ENCODE measurements at regions not wholly inside any gene's neighbourhood (a gene's known extent, or its start where the extent isn't known, plus 50 kb on each side); places are given as distances from the start of the nearest gene placed in this dataset.
A peak's percentile ranks its signal among the peaks of the same experiment; 100 is the strongest.
"Not testable (repeated sequence)": the region's sequence is repeated elsewhere in the genome, so short reads cannot be mapped to it uniquely, and the experiment has no call there.

DNA sequence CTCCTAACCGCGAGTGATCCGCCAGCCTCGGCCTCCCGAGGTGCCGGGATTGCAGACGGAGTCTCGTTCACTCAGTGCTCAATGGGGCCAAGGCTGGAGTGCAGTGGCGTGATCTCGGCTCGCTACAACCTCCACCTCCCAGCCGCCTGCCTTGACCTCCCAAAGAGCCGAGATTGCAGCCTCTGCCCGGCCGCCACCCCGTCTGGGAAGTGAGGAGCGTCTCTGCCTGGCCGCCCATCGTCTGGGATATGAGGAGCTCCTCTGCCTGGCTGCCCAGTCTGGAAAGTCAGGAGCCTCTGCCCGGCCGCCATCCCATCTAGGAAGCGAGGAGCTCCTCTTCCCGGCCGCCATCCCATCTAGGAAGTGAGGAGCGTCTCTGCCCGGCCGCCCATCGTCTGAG lies 58.8 kb upstream of the ANKRD30BL start:
- DNase-seq (ENCODE audit: low spot score), result not testable (repeated sequence)

DNA sequence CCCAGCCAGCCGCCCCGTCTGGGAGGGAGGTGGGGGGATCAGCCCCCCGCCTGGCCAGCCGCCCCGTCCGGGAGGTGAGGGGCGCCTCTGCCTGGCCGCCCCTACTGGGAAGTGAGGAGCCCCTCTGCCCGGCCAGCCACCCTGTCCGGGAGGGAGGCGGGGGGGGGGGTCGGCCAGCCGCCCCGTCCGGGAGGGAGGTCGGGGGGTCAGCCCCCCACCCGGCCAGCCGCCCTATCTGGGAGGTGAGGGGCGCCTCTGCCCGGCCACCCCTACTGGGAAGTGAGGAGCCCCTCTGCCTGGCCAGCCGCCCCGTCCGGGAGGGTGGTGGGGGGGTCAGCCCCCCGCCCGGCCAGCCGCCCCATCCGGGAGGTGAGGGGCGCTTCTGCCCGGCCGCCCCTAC lies 60.1 kb upstream of the ANKRD30BL start:
- DNase-seq (ENCODE audit: low spot score), result not testable (repeated sequence)

DNA sequence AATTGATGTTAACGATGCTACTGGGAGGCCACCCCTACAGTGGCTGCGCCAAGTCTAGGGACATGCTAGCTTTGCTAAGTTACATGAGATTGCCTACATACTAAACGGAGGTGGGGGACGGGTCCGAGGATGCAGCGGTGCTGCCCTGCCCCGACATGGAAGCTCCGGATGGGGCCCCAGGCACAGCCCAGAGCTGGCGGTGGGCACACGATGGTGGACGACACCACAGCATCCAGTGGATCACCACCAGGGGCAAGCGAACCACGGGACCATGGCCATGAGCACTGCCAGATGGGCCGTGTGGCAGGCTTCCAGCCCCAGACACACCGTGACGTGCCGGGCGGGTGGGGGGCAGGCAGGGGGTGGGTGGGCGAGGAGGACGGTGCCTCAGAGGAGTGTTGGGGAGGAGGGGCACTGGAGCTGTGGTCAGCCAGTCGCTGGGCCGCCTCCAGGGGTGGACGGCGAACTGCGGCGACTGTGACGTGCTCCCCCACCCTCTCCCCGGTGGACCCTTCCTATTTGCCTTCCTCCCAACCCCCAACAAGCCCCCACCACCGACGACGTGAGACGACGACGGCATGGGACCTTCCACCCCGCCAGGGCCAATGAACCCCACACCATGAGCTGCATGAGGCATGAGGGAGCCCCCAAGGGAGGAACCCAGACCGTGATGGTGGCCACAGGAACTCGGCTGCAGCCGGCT lies 90.6 kb upstream of the ANKRD30BL start:
- no peak for DNase-seq (ENCODE audit: low spot score)

GRCh38 chr2:132252894-132253264 lies 91.1 kb upstream of the ANKRD30BL start:
- DNase-seq (ENCODE audit: low spot score), result no peak

DNA sequence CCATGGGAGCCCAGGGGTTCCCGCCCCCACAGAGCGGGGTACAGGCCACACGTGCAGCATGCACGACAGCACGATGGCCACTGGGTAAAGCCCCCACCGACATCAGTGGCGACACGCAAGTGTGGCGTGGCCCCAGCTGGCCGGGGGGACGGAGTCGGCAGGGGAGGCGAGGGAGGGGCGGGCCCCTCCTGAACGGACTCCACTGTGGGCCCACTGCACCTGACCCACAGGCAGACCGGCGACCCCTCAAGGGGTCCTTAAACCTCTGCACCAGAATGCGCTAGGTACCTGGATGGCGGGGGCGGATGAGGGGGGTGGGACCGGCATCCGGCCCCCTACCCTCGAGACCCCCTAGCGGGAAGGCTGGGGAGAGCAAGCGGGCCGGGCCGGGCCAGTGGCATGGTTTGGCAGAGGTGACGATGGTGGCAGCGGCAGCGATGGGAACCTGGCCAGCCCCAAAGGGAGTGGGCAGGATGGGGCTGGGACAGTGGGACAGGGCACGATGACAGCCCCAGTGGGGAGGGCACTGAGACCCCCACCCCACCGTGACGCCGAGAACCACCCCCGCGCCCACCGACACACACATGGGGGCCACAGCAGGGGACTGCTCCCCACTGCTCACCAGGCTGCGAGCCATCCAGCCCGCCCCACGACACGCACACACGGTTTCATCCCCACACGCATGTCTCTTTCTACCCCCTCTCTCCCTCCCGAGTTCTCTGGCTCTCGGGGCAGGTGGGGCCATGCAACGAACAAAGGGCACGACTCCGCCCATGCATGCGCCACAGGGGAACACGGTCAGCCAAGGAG lies 91.9 kb upstream of the ANKRD30BL start:
- DNase-seq (ENCODE audit: low spot score), result no peak

GRCh38 chr2:132254306-132254919 lies 92.7 kb upstream of the ANKRD30BL start:
- DNase-seq (ENCODE audit: low spot score), result not testable (repeated sequence)

GRCh38 chr2:132255714-132256113 lies 94.0 kb upstream of the ANKRD30BL start:
- no peak for DNase-seq (ENCODE audit: low spot score)

DNA sequence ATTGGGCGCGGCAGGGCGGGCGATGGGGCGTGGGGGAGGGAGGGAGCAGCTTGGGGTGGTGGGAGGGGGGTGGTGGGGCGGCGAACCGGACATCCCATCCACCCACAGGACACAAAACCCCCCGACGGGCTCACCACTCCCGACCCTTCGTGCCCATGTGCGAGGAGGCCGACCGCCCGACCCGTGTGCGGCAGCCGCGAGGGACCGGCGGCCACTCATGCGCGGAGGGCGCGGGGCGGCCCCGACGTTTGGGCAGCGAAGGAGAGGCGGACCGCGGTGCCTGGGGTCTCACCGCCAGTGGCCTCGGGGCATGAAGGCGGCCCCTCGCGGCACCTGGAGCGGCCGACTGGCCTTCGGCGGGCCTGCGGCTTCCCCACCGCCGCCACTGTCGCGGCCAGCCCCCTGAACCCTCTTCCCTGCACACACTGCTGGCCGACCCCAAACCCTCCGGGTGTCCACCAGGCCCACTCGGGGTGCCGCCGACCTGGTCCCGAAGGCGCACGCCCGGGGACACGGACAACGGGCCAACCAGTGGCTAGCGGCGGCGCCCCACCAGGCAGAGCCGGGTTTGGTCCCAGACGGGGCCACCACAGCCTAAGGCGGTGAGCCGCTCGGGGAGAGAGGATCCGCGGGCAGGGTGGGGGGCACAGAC lies 94.6 kb upstream of the ANKRD30BL start:
- DNase-seq (ENCODE audit: low spot score), result no peak

DNA sequence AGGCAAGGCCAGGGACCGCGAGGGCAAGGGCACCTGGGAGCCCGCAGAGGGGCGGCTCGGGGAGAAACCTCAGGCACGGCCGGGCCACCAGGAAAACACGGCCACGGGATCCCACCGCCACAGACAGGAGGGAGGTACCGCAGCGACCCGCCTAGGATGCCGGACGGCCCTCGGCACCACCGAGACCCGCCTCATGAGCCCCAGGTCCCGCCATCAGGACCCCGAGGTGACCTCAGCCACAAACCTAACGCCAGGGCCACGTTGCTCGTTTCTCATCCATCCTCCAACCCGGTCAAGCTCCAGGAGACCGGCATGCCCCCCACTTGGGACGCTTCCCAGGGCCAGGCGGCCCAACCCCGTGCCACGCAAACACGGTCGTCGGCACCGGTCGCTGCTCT lies 95.2 kb upstream of the ANKRD30BL start:
- DNase-seq (ENCODE audit: low spot score), result not testable (repeated sequence)

DNA sequence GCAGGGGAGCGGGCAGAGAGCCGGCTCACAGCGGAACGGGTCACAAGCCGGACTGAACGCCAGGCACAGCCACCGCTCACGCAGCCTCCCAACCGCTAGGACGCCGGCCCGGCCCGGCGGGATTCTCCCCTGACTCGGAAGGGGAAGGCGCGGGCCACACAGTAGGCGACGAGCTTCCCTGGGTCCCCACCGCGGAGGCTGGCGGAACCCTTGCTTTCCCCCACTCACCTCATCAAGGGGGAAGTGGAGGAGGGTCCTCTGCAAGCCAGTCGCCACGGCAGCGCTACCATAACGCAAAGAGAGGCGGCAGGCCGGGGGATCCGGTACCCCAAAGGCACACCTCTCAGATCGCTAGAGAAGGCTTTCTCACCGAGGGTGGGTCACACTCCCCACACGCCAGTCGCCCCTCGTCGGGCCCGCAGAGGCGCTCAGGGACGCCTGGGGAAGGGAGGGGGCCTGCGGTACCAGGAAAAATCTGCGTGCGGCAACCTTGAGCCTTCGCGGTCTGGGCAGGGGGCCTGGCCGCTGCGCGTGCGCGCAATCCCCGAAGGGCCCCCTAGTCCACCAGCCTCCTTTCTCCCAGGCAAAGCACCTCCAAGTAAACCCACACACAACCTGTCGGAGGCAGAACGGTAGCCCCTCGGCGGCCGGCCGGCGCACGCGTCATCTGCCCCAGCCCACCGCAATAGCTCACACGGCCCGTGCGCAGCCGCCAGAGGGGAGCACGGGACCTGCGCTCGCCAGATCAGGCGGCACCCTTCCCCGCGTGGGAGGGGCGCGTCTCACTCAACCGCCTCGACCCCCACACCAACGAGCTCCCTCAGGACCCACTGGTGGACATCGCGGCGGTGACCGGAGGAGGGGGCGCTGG lies 95.8 kb upstream of the ANKRD30BL start:
- DNase-seq (ENCODE audit: low spot score), result not testable (repeated sequence)

DNA sequence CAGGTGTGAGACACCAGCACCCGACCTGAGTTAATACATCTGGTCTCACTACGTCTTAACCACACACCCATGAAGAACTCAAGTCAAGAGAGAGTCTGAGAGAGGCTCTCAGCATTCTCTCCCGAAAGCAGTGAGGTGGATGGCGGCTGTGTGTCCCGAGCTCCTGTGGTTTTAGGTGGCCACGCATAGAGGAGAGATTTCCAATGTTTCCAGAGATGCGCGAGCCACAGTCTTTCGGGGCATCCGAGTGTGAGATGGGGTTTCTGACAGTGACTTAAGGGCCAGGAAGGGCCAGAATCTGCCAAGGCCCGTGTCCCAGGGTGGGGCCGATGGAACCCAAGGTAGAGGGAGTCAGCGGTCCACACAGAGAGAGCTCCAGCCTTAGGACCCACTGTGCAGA lies 97.5 kb upstream of the ANKRD30BL start:
- DNase-seq (ENCODE audit: low spot score), result not testable (repeated sequence)

DNA sequence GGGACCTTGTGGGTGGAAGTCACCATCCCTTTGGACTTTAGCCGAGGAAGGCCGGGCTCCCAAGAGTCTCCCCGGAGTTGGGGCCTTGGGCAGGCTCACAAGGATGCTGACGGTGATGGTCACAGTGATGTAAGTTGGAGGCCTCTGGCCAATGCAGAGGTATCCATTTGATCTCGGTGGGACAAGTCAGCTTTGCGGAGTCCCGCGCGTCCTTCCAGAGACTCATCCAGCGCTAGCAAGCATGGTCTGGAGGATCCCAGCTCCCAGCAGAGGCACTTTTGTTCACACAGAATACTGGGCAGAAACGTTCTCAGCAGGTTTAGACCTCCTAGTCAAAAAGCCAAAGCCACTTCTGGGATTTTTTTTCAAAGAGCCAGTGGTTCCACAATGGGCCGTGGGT lies 103.8 kb upstream of the ANKRD30BL start:
- DNase-seq (ENCODE audit: low spot score), result not testable (repeated sequence)

DNA sequence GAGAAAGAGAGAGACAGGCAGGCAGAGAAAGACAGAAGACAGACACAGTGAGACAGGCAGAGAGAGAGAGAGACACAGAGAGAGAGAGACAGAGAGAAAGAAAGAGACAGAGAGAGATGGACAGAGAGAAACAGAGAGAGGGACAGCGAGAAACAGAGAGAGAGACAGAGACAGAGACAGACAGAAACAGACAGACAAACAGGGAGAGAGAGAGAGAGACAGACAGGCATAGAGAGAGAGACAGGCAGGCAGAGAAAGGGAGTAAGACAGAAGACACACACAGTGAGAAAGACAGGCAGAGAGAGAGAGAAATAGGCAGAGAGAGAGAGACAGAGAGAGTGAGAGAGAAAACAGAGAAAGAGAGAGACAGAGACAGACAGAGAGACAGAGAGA lies 105.3 kb upstream of the ANKRD30BL start:
- no peak for DNase-seq (ENCODE audit: low spot score)

DNA sequence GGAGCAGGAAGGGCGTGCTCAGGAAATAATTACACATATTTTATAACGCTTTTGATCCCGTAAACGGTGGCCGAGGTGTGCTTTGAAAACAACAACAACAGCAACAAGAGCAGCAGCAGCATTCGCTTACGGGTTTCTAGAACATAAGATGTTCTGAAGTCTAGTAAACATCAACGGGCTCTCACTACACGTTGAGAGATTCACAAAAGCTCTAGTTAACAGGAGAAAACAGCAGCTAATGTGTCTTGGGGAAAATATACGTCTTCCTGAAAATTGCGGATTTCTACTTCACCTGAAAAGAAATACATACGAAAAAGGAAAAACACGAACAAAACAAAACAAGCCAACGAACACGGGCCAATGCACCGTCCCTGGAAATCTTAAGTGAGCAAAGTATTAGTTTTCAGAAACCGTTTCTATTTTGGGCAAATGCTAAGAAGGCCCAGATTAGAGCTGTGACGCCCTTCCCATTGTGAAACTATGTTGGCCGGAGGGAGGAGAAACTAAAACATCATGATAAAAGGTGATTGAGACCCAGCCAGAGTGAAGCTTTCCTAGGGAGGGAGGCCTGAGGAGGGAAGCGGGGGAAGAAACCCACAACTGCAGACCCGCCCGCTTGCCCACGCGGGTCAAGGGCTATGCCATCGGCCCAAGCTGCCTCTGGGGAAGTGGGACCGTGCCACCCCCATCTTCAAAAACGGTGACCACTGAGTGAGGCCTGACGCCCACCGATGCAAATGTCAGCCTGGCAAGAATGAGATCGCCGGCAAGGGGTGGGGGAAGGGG lies 105.9 kb upstream of the ANKRD30BL start:
- DNase-seq (ENCODE audit: low spot score), result not testable (repeated sequence)

DNA sequence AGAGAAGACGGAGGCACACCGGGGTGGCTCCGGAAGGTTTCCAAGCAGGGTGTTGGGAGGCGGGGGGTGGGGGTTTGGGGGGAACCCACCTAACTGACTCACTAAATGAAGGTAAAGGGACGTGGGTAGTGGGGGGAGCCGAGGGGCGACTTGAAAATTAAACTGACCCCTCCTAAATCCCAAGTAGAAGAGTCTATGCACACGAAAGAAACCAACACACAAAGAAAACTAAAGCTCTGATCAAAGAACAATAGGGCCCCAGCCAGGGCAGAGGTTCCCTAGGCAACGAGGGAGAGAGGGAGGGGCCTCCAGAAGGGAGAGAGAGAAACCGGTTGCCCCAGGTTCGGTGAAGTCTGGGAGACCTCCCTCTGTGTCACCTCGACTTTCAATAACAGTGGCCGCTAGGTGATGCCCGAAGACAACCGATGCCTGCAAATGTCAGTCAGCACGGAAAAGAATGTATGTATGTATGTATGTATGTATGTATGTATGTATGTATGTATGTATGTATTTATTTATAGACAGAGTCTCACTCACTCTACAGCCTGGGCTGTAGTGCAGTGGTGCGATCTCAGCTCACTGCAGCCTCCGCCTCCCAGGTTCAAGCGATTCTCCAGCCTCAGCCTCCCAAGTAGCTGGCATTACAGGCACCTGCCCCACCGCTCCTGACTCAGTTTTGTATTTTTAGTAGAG lies 106.7 kb upstream of the ANKRD30BL start:
- DNase-seq (ENCODE audit: low spot score), result peak; percentile 34

GRCh38 chr2:132268977-132269523 lies 107.3 kb upstream of the ANKRD30BL start:
- DNase-seq (ENCODE audit: low spot score), result no peak

DNA sequence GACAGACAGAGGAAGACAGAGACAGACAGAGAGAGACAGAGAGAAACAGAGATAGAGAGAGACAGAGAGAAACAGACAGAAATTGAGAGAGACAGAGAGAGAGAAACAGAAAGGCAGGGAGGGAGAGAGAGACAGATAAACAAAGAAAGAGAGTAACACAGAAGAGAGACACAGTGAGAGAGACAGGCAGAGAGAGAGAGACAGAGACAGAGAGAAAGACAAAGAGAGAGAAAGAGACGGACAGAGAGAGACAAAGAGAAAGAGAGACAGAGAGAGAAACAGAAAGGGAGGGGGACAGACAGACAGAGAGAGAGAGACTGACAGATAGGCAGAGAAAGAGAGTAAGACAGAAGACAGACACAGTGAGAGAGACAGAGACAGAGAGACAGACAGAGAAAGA lies 108.5 kb upstream of the ANKRD30BL start:
- DNase-seq (ENCODE audit: low spot score), result no peak

- DNase-seq (ENCODE audit: low spot score), result no peak
Observed at GRCh38 chr2:132270981-132271546, 109.3 kb upstream of the ANKRD30BL start.

DNA sequence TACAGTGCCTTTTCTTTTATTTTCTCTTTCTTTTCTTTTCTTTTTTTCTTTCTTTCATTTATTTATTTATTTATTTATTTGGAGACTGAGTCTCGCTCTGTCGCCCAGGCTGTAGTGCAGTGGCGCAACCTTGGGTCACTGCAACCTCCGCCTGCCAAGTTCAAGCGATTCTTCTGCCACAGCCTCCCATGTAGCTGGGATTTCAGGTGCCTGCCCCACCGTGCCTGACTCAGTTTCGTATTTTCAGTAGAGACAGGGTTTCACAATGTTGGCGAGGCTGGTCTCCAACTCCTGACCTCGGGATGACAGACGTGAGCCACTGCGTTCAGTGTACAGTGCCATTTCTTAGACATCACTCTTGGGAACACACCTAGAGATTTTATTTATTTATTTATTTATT lies 110.0 kb upstream of the ANKRD30BL start:
- not testable (repeated sequence) for DNase-seq (ENCODE audit: low spot score)
